H9 (cell line): ENCODE measurements at regions not wholly inside any gene's neighbourhood (a gene's known extent, or its start where the extent isn't known, plus 50 kb on each side); places are given as distances from the start of the nearest gene placed in this dataset.

Source experiments
- DNase-seq: peaks from one replicate; pipeline ENCODE4 v3.0.0-alpha.2; 2017
- H2AFZ ChIP-seq: one replicate; pipeline ENCODE4 v1.6.1; 2013; ENCODE audit warnings: mild to moderate bottlenecking, low read length, control low read depth, moderate library complexity
- H2AK5ac ChIP-seq: 2 replicates; pipeline ENCODE4 v1.6.1; 2013; ENCODE audit warnings: low read length, control low read depth, mixed read lengths; ENCODE audit not compliant: insufficient read length
- H2BK120ac ChIP-seq: one replicate; pipeline ENCODE4 v1.6.1; 2013; ENCODE audit warnings: low read depth, mild to moderate bottlenecking, low read length, control low read depth, inconsistent platforms; ENCODE audit not compliant: poor library complexity, severe bottlenecking
- H2BK12ac ChIP-seq: 2 replicates; pipeline ENCODE4 v1.6.1; 2013; ENCODE audit warnings: low read length, control low read depth, mixed read lengths, low read depth; ENCODE audit not compliant: insufficient read length
- H2BK15ac ChIP-seq: 2 replicates; pipeline ENCODE4 v1.6.1; 2013; ENCODE audit warnings: low read depth, low read length, control low read depth
- H2BK20ac ChIP-seq: one replicate; pipeline ENCODE4 v1.6.1; 2013; ENCODE audit warnings: low read depth, mild to moderate bottlenecking, low read length, control low read depth, inconsistent platforms; ENCODE audit not compliant: poor library complexity, severe bottlenecking
- H2BK5ac ChIP-seq: 2 replicates; pipeline ENCODE4 v1.6.1; 2013; ENCODE audit warnings: low read length, control low read depth, mixed read lengths; ENCODE audit not compliant: insufficient read length
- H3K14ac ChIP-seq: 2 replicates; pipeline ENCODE4 v1.6.1; 2013; ENCODE audit warnings: low read length, control low read depth; ENCODE audit not compliant: insufficient read depth
- H3K18ac ChIP-seq: 2 replicates; pipeline ENCODE4 v1.6.1; 2013; ENCODE audit warnings: low read depth, mild to moderate bottlenecking, mixed read lengths, low read length, control low read depth; ENCODE audit not compliant: insufficient read length
- H3K23ac ChIP-seq: 2 replicates; pipeline ENCODE4 v1.6.1; 2013; ENCODE audit warnings: low read length, control low read depth, mixed read lengths, low read depth; ENCODE audit not compliant: insufficient read length
- H3K23me2 ChIP-seq: 2 replicates; pipeline ENCODE4 v1.6.1; 2013; ENCODE audit warnings: low read depth, mild to moderate bottlenecking, mixed read lengths, low read length, control low read depth; ENCODE audit not compliant: insufficient read length, poor library complexity, severe bottlenecking
- H3K27ac ChIP-seq: 2 replicates; pipeline ENCODE4 v1.5.1; 2013; ENCODE audit warnings: low read length, control low read depth, mixed read lengths, low read depth; ENCODE audit not compliant: insufficient read length
- H3K27me3 ChIP-seq: 2 replicates; pipeline ENCODE4 v1.6.1; 2013; ENCODE audit warnings: low read length, control low read depth, inconsistent platforms; ENCODE audit not compliant: insufficient read depth
- H3K4ac ChIP-seq: 2 replicates; pipeline ENCODE4 v1.6.1; 2013; ENCODE audit warnings: low read depth, mild to moderate bottlenecking, control low read depth, inconsistent platforms, low read length, moderate library complexity
- H3K4me1 ChIP-seq: 2 replicates; pipeline ENCODE4 v1.6.1; 2013; ENCODE audit warnings: low read length, control low read depth, inconsistent platforms; ENCODE audit not compliant: insufficient read depth
- H3K4me2 ChIP-seq: 2 replicates; pipeline ENCODE4 v1.6.1; 2013; ENCODE audit warnings: low read length, control low read depth, mixed read lengths; ENCODE audit not compliant: insufficient read length, insufficient read depth
- H3K56ac ChIP-seq: 2 replicates; pipeline ENCODE4 v1.6.1; 2013; ENCODE audit warnings: low read depth, mild to moderate bottlenecking, mixed read lengths, low read length, control low read depth; ENCODE audit not compliant: insufficient read length
- H3K79me1 ChIP-seq: 2 replicates; pipeline ENCODE4 v1.6.1; 2013; ENCODE audit warnings: low read depth, mild to moderate bottlenecking, moderate library complexity, low read length, control low read depth, inconsistent platforms; ENCODE audit not compliant: insufficient read depth, poor library complexity, severe bottlenecking
- H3K79me2 ChIP-seq: 2 replicates; pipeline ENCODE4 v1.6.1; 2013; ENCODE audit warnings: low read length, control low read depth, inconsistent platforms; ENCODE audit not compliant: insufficient read depth
- H3K9ac ChIP-seq: 2 replicates; pipeline ENCODE4 v1.6.1; 2013; ENCODE audit warnings: low read length, control low read depth, mixed read lengths; ENCODE audit not compliant: insufficient read length; ENCODE audit errors: extremely low read depth
- H3K9me3 ChIP-seq: one replicate; pipeline ENCODE4 v1.6.1; 2013; ENCODE audit warnings: low read depth, low read length, inconsistent platforms; ENCODE audit not compliant: control insufficient read depth
- H3T11ph ChIP-seq: one replicate; pipeline ENCODE4 v1.6.1; 2013; ENCODE audit warnings: mild to moderate bottlenecking, low read length, control low read depth, inconsistent platforms
- H4K20me1 ChIP-seq: one replicate; pipeline ENCODE4 v1.6.1; 2013; ENCODE audit not compliant: control insufficient read depth, insufficient read length, insufficient read depth
- H4K5ac ChIP-seq: 2 replicates; pipeline ENCODE4 v1.6.1; 2013; ENCODE audit warnings: low read depth, mild to moderate bottlenecking, mixed read lengths, low read length, control low read depth; ENCODE audit not compliant: insufficient read length
- H4K8ac ChIP-seq: replicated peaks from 2 replicates; pipeline ENCODE4 v1.6.1; 2013; ENCODE audit warnings: low read length, control low read depth, mixed read lengths, low read depth; ENCODE audit not compliant: insufficient read length
- H4K91ac ChIP-seq: 2 replicates; pipeline ENCODE4 v1.6.1; 2013; ENCODE audit warnings: low read depth, mild to moderate bottlenecking, moderate library complexity, mixed read lengths, low read length, control low read depth; ENCODE audit not compliant: insufficient read length
- H3K27ac Mint-ChIP-seq, 3 experiments: 2 replicates in 2 of 3; 3 replicates in 1 of 3; pipeline ENCODE4 v1.8.0; 2020 to 2021; ENCODE audit warnings: mixed read lengths in 3 of 3, mild to moderate bottlenecking in 1 of 3, moderate library complexity in 1 of 3
- H3K27me3 Mint-ChIP-seq: 2 replicates; pipeline ENCODE4 v1.8.0; 2021; ENCODE audit warnings: low read depth, mild to moderate bottlenecking, moderate library complexity, mixed read lengths
- H3K36me3 Mint-ChIP-seq, 3 experiments: 2 replicates in 2 of 3; 3 replicates in 1 of 3; pipeline ENCODE4 v1.8.0; 2020 to 2021; ENCODE audit warnings: low read depth in 3 of 3, mixed read lengths in 3 of 3; ENCODE audit not compliant: insufficient read depth in 1 of 3
- H3K4me1 Mint-ChIP-seq, 2 experiments: 2 replicates each; pipeline ENCODE4 v1.8.0; 2020; ENCODE audit warnings: mixed read lengths in 2 of 2
- H3K4me3 Mint-ChIP-seq, 2 experiments: 2 replicates in 1 of 2; 3 replicates in 1 of 2; pipeline ENCODE4 v1.8.0; 2020 to 2021; ENCODE audit warnings: mild to moderate bottlenecking in 2 of 2, mixed read lengths in 2 of 2, moderate library complexity in 1 of 2
- H3K9me3 Mint-ChIP-seq, 2 experiments: 2 replicates in 1 of 2; 3 replicates in 1 of 2; pipeline ENCODE4 v1.8.0; 2020; ENCODE audit warnings: mild to moderate bottlenecking in 2 of 2, mixed read lengths in 2 of 2, moderate library complexity in 1 of 2
- CTCF ChIP-seq: fragments of 200-600 bp; sonication (generic); conservative IDR thresholded peaks from 3 replicates; pipeline ENCODE4 v1.8.0; 2021; ENCODE audit warnings: antibody characterized with exemption, mild to moderate bottlenecking
- WGBS: extraction: QIAGEN DNeasy Blood & Tissue Kit; methylation state at CpG from one replicate; pipeline ENCODE4 v1.1.7; 2013; ENCODE audit warnings: missing lambda C conversion rate, low lambda C conversion rate, mixed read lengths; ENCODE audit not compliant: insufficient read length; ENCODE audit errors: extremely low coverage; 5-methylcytosine and 5-hydroxymethylcytosine counted together

- Histone ChIP-seq H2AK5ac (no peak overlapping the region), H3K56ac (no peak overlapping the region), H2BK120ac (no peak overlapping the region), H4K5ac (no peak overlapping the region), H3K23ac (no peak overlapping the region), H2BK20ac (no peak overlapping the region), H2BK12ac (no peak overlapping the region), H3K23me2 (no peaks in the 10 kb centered on the region), H3K79me2 (no peaks in the 10 kb centered on the region), H3K14ac (no peak overlapping the region), H4K20me1 (no peaks in the 10 kb centered on the region), H3T11ph (no peak overlapping the region), H2BK5ac (no peak overlapping the region), H4K91ac (no peak overlapping the region), H3K27ac (no peak overlapping the region), H3K18ac (no peak overlapping the region), H3K9me3 (no peaks in the 10 kb centered on the region), H3K79me1 (no peaks in the 10 kb centered on the region), H2AFZ (no peak overlapping the region), H3K4me1 (peaks cover 8% of the 10 kb centered on the region; the same call in 1 of the 2 replicates), H3K4ac (no peak overlapping the region), H2BK15ac (no peak overlapping the region), H3K9ac (no peak overlapping the region), H3K4me2 (no peak overlapping the region), H4K8ac (no peak overlapping the region), H3K27me3 (no peaks in the 10 kb centered on the region)
- Mint-ChIP-seq H3K27me3 (no peaks in the 10 kb centered on the region; the same call in none of the 2 replicates), H3K36me3 (0 out of 7 replicates have a peak, but pooled peaks cover 0 to 1% (median 0%) of the 10 kb centered on the region in 3 experiments), H3K27ac (no peak overlapping the region), H3K4me3 (no peak overlapping the region), H3K9me3 (no peaks in the 10 kb centered on the region), H3K4me1 (peaks cover 34 to 35% of the 10 kb centered on the region in 2 experiments)
- DNase-seq = no peak
- no CpG with 5 or more reads among the region's 2 CpGs for WGBS
- no peak for TF ChIP-seq CTCF
These were observed 87.1 kb downstream of the ACKR3 start for GRCh38 chr2:236656721-236657120.
